ENCODE measurements at regions not wholly inside any gene's neighbourhood (a gene's known extent, or its start where the extent isn't known, plus 50 kb on each side); places are given as distances from the start of the nearest gene placed in this dataset.

DNA sequence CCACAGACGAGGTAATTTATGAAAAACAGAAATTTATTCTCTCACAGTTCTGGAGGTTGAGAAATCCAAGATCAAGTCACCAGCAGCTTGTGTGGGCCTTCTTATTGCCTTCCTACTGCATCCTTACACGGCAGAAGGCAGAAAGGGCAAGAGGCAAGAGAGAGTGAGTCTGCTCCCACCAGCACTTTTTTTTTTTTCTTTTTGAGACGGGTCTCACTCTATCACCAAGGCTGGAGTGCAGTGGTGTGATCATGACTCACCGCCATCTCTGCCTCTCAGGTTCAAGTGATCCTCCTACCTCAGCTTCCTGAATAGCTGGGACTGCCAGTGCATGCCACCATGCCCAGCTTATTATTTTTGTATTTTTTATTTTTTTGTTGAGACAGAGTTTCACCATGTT, 78.5 kb upstream of the HK2 start:
- TF ChIP-seq, protein P1, sequence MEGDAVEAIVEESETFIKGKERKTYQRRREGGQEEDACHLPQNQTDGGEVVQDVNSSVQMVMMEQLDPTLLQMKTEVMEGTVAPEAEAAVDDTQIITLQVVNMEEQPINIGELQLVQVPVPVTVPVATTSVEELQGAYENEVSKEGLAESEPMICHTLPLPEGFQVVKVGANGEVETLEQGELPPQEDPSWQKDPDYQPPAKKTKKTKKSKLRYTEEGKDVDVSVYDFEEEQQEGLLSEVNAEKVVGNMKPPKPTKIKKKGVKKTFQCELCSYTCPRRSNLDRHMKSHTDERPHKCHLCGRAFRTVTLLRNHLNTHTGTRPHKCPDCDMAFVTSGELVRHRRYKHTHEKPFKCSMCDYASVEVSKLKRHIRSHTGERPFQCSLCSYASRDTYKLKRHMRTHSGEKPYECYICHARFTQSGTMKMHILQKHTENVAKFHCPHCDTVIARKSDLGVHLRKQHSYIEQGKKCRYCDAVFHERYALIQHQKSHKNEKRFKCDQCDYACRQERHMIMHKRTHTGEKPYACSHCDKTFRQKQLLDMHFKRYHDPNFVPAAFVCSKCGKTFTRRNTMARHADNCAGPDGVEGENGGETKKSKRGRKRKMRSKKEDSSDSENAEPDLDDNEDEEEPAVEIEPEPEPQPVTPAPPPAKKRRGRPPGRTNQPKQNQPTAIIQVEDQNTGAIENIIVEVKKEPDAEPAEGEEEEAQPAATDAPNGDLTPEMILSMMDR (IDR thresholded peaks at IDR 0.05; ENCODE audit: insufficient read depth, low read depth, low read length), result no peak
- TF ChIP-seq EZH2 (IDR thresholded peaks at IDR 0.05; ENCODE audit: insufficient read depth, low read length), result no peak
